Muscle of arm (tissue), 1 donor: ENCODE measurements at regions not wholly inside any gene's neighbourhood (a gene's known extent, or its start where the extent isn't known, plus 50 kb on each side); places are given as distances from the start of the nearest gene placed in this dataset.

Source experiments
- DNase-seq: peaks from one replicate; pipeline ENCODE4 v3.0.0-alpha.2; 2013

DNA sequence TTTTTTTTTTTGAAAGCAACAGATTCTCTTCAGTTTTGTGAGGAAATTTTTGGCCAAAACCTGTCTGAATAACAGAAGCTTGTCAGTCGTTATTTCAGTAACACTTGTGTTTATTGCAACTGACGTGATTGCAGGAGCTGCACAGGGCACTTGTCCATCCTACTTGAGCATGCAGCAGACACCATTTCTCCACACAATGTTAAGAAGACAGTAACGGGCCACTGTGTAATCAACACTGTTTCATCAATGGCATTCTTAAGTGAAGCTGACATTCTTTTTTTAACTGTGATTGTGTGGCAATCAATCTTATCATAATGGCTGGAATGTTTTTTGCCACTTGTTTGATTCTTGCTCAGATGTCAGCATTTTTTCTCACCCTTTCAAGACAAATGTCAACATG is 50.1 kb upstream of the PIEZO2 start:
- no peak for DNase-seq
